OCI-LY7 (cell line): ENCODE measurements at regions not wholly inside any gene's neighbourhood (a gene's known extent, or its start where the extent isn't known, plus 50 kb on each side); places are given as distances from the start of the nearest gene placed in this dataset.

Source experiments
- EZH2phosphoT487 ChIP-seq: fragments of 200-600 bp; sonication (generic); IDR thresholded peaks from 2 replicates; pipeline ENCODE4 v1.6.1; 2018; ENCODE audit warnings: low read depth, borderline replicate concordance, mild to moderate bottlenecking, mixed run types, antibody characterized with exemption, low read length, moderate library complexity, mixed read lengths
- TF ChIP-seq, protein P1 (sequence below): fragments of 200-600 bp; sonication (generic); conservative IDR thresholded peaks from 2 replicates; pipeline ENCODE4 v1.5.1; 2014; ENCODE audit warnings: mild to moderate bottlenecking, antibody characterized with exemption, low read length, moderate library complexity, mixed read lengths

- TF ChIP-seq, protein P1, sequence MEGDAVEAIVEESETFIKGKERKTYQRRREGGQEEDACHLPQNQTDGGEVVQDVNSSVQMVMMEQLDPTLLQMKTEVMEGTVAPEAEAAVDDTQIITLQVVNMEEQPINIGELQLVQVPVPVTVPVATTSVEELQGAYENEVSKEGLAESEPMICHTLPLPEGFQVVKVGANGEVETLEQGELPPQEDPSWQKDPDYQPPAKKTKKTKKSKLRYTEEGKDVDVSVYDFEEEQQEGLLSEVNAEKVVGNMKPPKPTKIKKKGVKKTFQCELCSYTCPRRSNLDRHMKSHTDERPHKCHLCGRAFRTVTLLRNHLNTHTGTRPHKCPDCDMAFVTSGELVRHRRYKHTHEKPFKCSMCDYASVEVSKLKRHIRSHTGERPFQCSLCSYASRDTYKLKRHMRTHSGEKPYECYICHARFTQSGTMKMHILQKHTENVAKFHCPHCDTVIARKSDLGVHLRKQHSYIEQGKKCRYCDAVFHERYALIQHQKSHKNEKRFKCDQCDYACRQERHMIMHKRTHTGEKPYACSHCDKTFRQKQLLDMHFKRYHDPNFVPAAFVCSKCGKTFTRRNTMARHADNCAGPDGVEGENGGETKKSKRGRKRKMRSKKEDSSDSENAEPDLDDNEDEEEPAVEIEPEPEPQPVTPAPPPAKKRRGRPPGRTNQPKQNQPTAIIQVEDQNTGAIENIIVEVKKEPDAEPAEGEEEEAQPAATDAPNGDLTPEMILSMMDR: no peak
- no peak for TF ChIP-seq EZH2phosphoT487
These were observed 62.4 kb upstream of the MED13L start for GRCh38 chr12:116339800-116340371.
